ENCODE measurements at regions not wholly inside any gene's neighbourhood (a gene's known extent, or its start where the extent isn't known, plus 50 kb on each side); places are given as distances from the start of the nearest gene placed in this dataset.

GRCh38 chr4:53895137-53895536 is 169.3 kb downstream of the CHIC2 start:
- TF ChIP-seq YY1 (IDR thresholded peaks at IDR 0.05; ENCODE audit: insufficient read depth, insufficient read length) (no peak), ZNF274 (IDR thresholded peaks at IDR 0.05; ENCODE audit: low read depth, low read length) (no peak)
